ENCODE measurements at regions not wholly inside any gene's neighbourhood (a gene's known extent, or its start where the extent isn't known, plus 50 kb on each side); places are given as distances from the start of the nearest gene placed in this dataset.

DNA sequence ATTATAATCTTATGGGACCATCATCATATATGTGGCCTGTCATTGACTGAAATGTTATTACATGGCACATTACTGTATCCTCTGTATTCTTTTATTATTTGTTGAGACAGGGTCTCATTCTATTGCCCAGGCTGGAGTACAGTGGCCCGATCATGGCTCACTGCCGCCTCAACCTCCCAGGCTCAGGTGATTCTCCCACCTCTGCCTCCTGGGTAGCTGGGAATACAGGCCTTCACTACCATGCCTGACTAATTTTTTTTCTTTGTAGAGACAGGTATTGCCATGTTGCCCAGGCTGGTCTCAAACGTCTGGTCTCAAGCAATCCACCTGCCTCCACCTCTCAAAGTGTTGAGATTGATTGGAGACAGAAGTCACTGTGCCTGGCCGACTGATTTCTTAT is 153.2 kb downstream of the RASSF9 start:
- TF ChIP-seq EZH2phosphoT487 (IDR thresholded peaks at IDR 0.05; ENCODE audit: low read depth), result no peak
- TF ChIP-seq, protein P1, sequence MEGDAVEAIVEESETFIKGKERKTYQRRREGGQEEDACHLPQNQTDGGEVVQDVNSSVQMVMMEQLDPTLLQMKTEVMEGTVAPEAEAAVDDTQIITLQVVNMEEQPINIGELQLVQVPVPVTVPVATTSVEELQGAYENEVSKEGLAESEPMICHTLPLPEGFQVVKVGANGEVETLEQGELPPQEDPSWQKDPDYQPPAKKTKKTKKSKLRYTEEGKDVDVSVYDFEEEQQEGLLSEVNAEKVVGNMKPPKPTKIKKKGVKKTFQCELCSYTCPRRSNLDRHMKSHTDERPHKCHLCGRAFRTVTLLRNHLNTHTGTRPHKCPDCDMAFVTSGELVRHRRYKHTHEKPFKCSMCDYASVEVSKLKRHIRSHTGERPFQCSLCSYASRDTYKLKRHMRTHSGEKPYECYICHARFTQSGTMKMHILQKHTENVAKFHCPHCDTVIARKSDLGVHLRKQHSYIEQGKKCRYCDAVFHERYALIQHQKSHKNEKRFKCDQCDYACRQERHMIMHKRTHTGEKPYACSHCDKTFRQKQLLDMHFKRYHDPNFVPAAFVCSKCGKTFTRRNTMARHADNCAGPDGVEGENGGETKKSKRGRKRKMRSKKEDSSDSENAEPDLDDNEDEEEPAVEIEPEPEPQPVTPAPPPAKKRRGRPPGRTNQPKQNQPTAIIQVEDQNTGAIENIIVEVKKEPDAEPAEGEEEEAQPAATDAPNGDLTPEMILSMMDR (IDR thresholded peaks at IDR 0.05; ENCODE audit: low read depth, low read length), result no peak
